Thymus (tissue), 11 donors: ENCODE measurements at regions not wholly inside any gene's neighbourhood (a gene's known extent, or its start where the extent isn't known, plus 50 kb on each side); places are given as distances from the start of the nearest gene placed in this dataset.

Experiments
- DNase-seq, 9 donors: peaks; one replicate each; pipeline ENCODE4 v3.0.0-alpha.2; 2013; ENCODE audit warnings: low spot score in 9 of 9, low read depth in 6 of 9, missing footprints in 1 of 9
- H3K27ac ChIP-seq, 2 donors: one replicate each; pipeline ENCODE4 v1.5.1; 2013; ENCODE audit warnings: control low read depth in 1 of 2, low read depth in 1 of 2, low read length in 1 of 2, mild to moderate bottlenecking in 1 of 2, moderate library complexity in 1 of 2
- H3K27me3 ChIP-seq, 2 donors: one replicate each; pipeline ENCODE4 v1.5.1; 2013; ENCODE audit warnings: low read length in 1 of 2; ENCODE audit not compliant: control insufficient read depth in 2 of 2, insufficient read depth in 1 of 2
- H3K36me3 ChIP-seq, 2 donors: one replicate each; pipeline ENCODE4 v1.5.1; 2013; ENCODE audit warnings: low read length in 1 of 2, mild to moderate bottlenecking in 1 of 2, moderate library complexity in 1 of 2; ENCODE audit not compliant: control insufficient read depth in 2 of 2, insufficient read depth in 2 of 2
- H3K4me1 ChIP-seq, 2 donors: one replicate each; pipeline ENCODE4 v1.5.1; 2013; ENCODE audit warnings: low read length in 2 of 2; ENCODE audit not compliant: control insufficient read depth in 2 of 2, insufficient read depth in 2 of 2
- H3K4me3 ChIP-seq, 2 donors: one replicate each; pipeline ENCODE4 v1.5.1; 2013; ENCODE audit warnings: low read length in 2 of 2, control low read depth in 1 of 2, mild to moderate bottlenecking in 1 of 2
- H3K9me3 ChIP-seq, 2 donors: one replicate each; pipeline ENCODE4 v1.5.1; 2013; ENCODE audit warnings: low read length in 1 of 2, mild to moderate bottlenecking in 1 of 2; ENCODE audit not compliant: control insufficient read depth in 2 of 2, insufficient read depth in 1 of 2
- WGBS: extraction: QIAGEN DNeasy Blood & Tissue Kit; methylation state at CpG from one replicate; pipeline ENCODE4 v1.1.7; 2013; 5-methylcytosine and 5-hydroxymethylcytosine counted together
- donor health status: healthy.

GRCh38 chr18:22477222-22477621 lies 59.5 kb upstream of the CTAGE1 start:
- H3K9me3 ChIP-seq: no peaks in the 10 kb centered on the region
- no peak overlapping the region for H3K4me3 ChIP-seq
- DNase-seq: no peak
- H3K36me3 ChIP-seq: no peaks in the 10 kb centered on the region
- H3K27me3 ChIP-seq: no peaks in the 10 kb centered on the region
- H3K4me1 ChIP-seq: no peaks in the 10 kb centered on the region
- H3K27ac ChIP-seq: no peak overlapping the region
- 100% methylated on average over 1 of the region's 1 CpG for WGBS

- H3K4me3 ChIP-seq: no peak overlapping the region
- DNase-seq: no peak
- WGBS: 92% methylated on average over 3 of the region's 3 CpGs
- no peaks in the 10 kb centered on the region for H3K9me3 ChIP-seq
- H3K4me1 ChIP-seq: no peaks in the 10 kb centered on the region
- no peak overlapping the region for H3K27ac ChIP-seq
- H3K36me3 ChIP-seq: no peaks in the 10 kb centered on the region
- H3K27me3 ChIP-seq: no peaks in the 10 kb centered on the region
These were observed 65.2 kb upstream of the CTAGE1 start for GRCh38 chr18:22482948-22483347.

GRCh38 chr18:22483407-22483806 lies 65.7 kb upstream of the CTAGE1 start:
- WGBS: 76% methylated on average over 5 of the region's 5 CpGs

GRCh38 chr18:22484471-22484870 lies 66.8 kb upstream of the CTAGE1 start:
- no peaks in the 10 kb centered on the region for H3K36me3 ChIP-seq
- no peaks in the 10 kb centered on the region for H3K4me1 ChIP-seq
- H3K27ac ChIP-seq: no peak overlapping the region
- 98% methylated on average over 2 of the region's 2 CpGs for WGBS
- H3K4me3 ChIP-seq: no peak overlapping the region
- H3K9me3 ChIP-seq: no peaks in the 10 kb centered on the region
- DNase-seq: no peak
- no peaks in the 10 kb centered on the region for H3K27me3 ChIP-seq

More at GRCh38 chr18:22483407-22483806, 65.7 kb upstream of the CTAGE1 start:
- DNase-seq: no peak
- H3K9me3 ChIP-seq: no peaks in the 10 kb centered on the region
- H3K27ac ChIP-seq: no peak overlapping the region
- no peaks in the 10 kb centered on the region for H3K4me1 ChIP-seq
- no peaks in the 10 kb centered on the region for H3K36me3 ChIP-seq
- H3K4me3 ChIP-seq: no peak overlapping the region
- H3K27me3 ChIP-seq: no peaks in the 10 kb centered on the region

GRCh38 chr18:22485808-22486244 lies 68.1 kb upstream of the CTAGE1 start:
- H3K36me3 ChIP-seq: no peaks in the 10 kb centered on the region
- 90% methylated on average over 6 of the region's 6 CpGs for WGBS
- H3K4me3 ChIP-seq: no peak overlapping the region
- no peak overlapping the region for H3K27ac ChIP-seq
- no peaks in the 10 kb centered on the region for H3K9me3 ChIP-seq
- no peak for DNase-seq
- no peaks in the 10 kb centered on the region for H3K27me3 ChIP-seq
- no peaks in the 10 kb centered on the region for H3K4me1 ChIP-seq

GRCh38 chr18:22486667-22487066 lies 69.0 kb upstream of the CTAGE1 start:
- Histone ChIP-seq H3K27me3 (no peaks in the 10 kb centered on the region), H3K36me3 (no peaks in the 10 kb centered on the region), H3K4me3 (no peak overlapping the region), H3K4me1 (no peaks in the 10 kb centered on the region), H3K27ac (no peak overlapping the region), H3K9me3 (no peaks in the 10 kb centered on the region)
- no peak for DNase-seq
- WGBS: 67% methylated on average over 1 of the region's 1 CpG

- no peak overlapping the region for H3K4me3 ChIP-seq
- 93% methylated on average over 5 of the region's 5 CpGs for WGBS
- no peaks in the 10 kb centered on the region for H3K36me3 ChIP-seq
- no peaks in the 10 kb centered on the region for H3K27me3 ChIP-seq
- DNase-seq: no peak
- no peaks in the 10 kb centered on the region for H3K9me3 ChIP-seq
- H3K4me1 ChIP-seq: no peaks in the 10 kb centered on the region
- H3K27ac ChIP-seq: no peak overlapping the region
These were observed 70.8 kb upstream of the CTAGE1 start for GRCh38 chr18:22488554-22488953.

GRCh38 chr18:22489704-22490103 lies 72.0 kb upstream of the CTAGE1 start:
- DNase-seq: no peak
- Histone ChIP-seq H3K4me3 (no peak overlapping the region), H3K4me1 (no peaks in the 10 kb centered on the region), H3K36me3 (no peaks in the 10 kb centered on the region), H3K27me3 (no peaks in the 10 kb centered on the region), H3K27ac (no peak overlapping the region), H3K9me3 (no peaks in the 10 kb centered on the region)
- 92% methylated on average over 1 of the region's 1 CpG for WGBS

GRCh38 chr18:22490429-22490846 lies 72.7 kb upstream of the CTAGE1 start:
- 55% methylated on average over 4 of the region's 4 CpGs for WGBS
- H3K27me3 ChIP-seq: no peaks in the 10 kb centered on the region
- DNase-seq: no peak
- no peaks in the 10 kb centered on the region for H3K9me3 ChIP-seq
- H3K4me1 ChIP-seq: no peaks in the 10 kb centered on the region
- no peak overlapping the region for H3K4me3 ChIP-seq
- H3K36me3 ChIP-seq: no peaks in the 10 kb centered on the region
- H3K27ac ChIP-seq: no peak overlapping the region

GRCh38 chr18:22493255-22493654 lies 75.5 kb upstream of the CTAGE1 start:
- H3K4me1 ChIP-seq: no peaks in the 10 kb centered on the region
- no peak overlapping the region for H3K4me3 ChIP-seq

More at GRCh38 chr18:22493255-22493654, 75.5 kb upstream of the CTAGE1 start:
- DNase-seq: no peak
- Histone ChIP-seq H3K36me3 (no peaks in the 10 kb centered on the region), H3K27me3 (no peaks in the 10 kb centered on the region), H3K27ac (no peak overlapping the region), H3K9me3 (no peaks in the 10 kb centered on the region)
